K562 (cell line): ENCODE measurements at regions not wholly inside any gene's neighbourhood (a gene's known extent, or its start where the extent isn't known, plus 50 kb on each side); places are given as distances from the start of the nearest gene placed in this dataset.

Experiments used
- ATAC-seq: fragments of 200-7000 bp; cut with Tn5 transposase; 3 replicates; pipeline ENCODE4 v1.9.1; 2020; ENCODE audit warnings: moderate library complexity
- BruUV-seq: library from RNA; stranded (reverse); fragments of 400-500 nt; replicated peaks from 2 replicates; lab custom pipeline; 2021; lab: Mats Ljungman, UMichigan
- CTCF ChIA-PET: fragments of 300-600 bp; formaldehyde crosslinking; extraction: SDS; loops from one replicate; lab custom pipeline; 2021; ENCODE audit warnings: low intra/inter-chr PET ratio; lab: Yijun Ruan, JAX
- POLR2A ChIA-PET: fragments of 300-600, 350-650 bp; sonication (Branson Sonifier 250); formaldehyde crosslinking; extraction: SDS; loops from one replicate; lab custom pipeline; 2021; ENCODE audit warnings: antibody characterized with exemption, inconsistent platforms; lab: Yijun Ruan, JAX
- DNase-seq, 4 experiments: peaks; one replicate each; pipeline versions ENCODE4 v3.0.0 to v3.0.0-alpha.2; 2011 to 2018; ENCODE audit warnings: low spot score in 3 of 4, mixed read lengths in 3 of 4; ENCODE audit errors: extremely low read depth in 1 of 4
- FAIRE-seq: peaks from 2 replicates; lab custom pipeline; 2011; peaks lifted over from hg19 to GRCh38; lab: Jason Lieb, UNC
- H2AFZ ChIP-seq: 2 replicates; pipeline ENCODE4 v1.6.0; 2011; ENCODE audit warnings: low read depth, low read length, control low read depth, inconsistent platforms
- H3K27ac ChIP-seq: fragments of 200-600 bp; 3 replicates; pipeline ENCODE4 v1.8.0; 2011; ENCODE audit warnings: low read depth, mild to moderate bottlenecking, control low read depth, inconsistent platforms, low read length, moderate library complexity, mixed read lengths; ENCODE audit errors: extremely low read depth
- H3K27me3 ChIP-seq, 2 experiments: fragments of 300-600 bp in 1 of 2; 2 replicates in 1 of 2; 3 replicates in 1 of 2; pipeline versions ENCODE4 v1.6.0 to v1.8.0; 2011; ENCODE audit warnings: inconsistent platforms in 2 of 2, low read length in 2 of 2, mild to moderate bottlenecking in 1 of 2, mixed read lengths in 1 of 2, moderate library complexity in 1 of 2; ENCODE audit not compliant: control insufficient read depth in 2 of 2, insufficient read depth in 2 of 2
- H3K36me3 ChIP-seq: fragments of 300-600 bp; 3 replicates; pipeline ENCODE4 v1.8.0; 2011; ENCODE audit warnings: mild to moderate bottlenecking, low read length, inconsistent platforms; ENCODE audit not compliant: control insufficient read depth, insufficient read depth
- H3K4me1 ChIP-seq, 2 experiments: fragments of 200-600 bp in 1 of 2; replicated peaks in 1 of 2; 2 replicates in 1 of 2; 3 replicates in 1 of 2; pipeline versions ENCODE4 v1.5.1 to v1.8.0; 2011; ENCODE audit warnings: inconsistent platforms in 2 of 2, low read length in 2 of 2, mild to moderate bottlenecking in 1 of 2, mixed read lengths in 1 of 2, moderate library complexity in 1 of 2; ENCODE audit not compliant: control insufficient read depth in 2 of 2, insufficient read depth in 2 of 2
- H3K4me2 ChIP-seq: 2 replicates; pipeline ENCODE4 v1.6.1; 2011; ENCODE audit warnings: low read length, control low read depth, inconsistent platforms, mixed read lengths; ENCODE audit not compliant: insufficient read depth
- H3K4me3 ChIP-seq: fragments of 200-600 bp; sonication (generic), shearing (Covaris generic); 2 replicates; pipeline ENCODE4 v1.5.1; 2016; ENCODE audit warnings: control low read depth, inconsistent platforms
- H3K79me2 ChIP-seq: fragments of 200-600 bp; 3 replicates; pipeline ENCODE4 v1.8.0; 2011; ENCODE audit warnings: low read length, inconsistent platforms; ENCODE audit not compliant: control insufficient read depth, insufficient read depth
- H3K9ac ChIP-seq, 2 experiments: 2 replicates each; pipeline versions ENCODE4 v1.6.0 to v1.6.1; 2011; ENCODE audit warnings: low read depth in 2 of 2, low read length in 2 of 2, control low read depth in 1 of 2, inconsistent platforms in 1 of 2, mild to moderate bottlenecking in 1 of 2, mixed read lengths in 1 of 2; ENCODE audit not compliant: insufficient read depth in 1 of 2
- H3K9me1 ChIP-seq: one replicate; pipeline ENCODE4 v1.6.0; 2011; ENCODE audit warnings: inconsistent platforms, mild to moderate bottlenecking, low read length, moderate library complexity; ENCODE audit not compliant: control insufficient read depth, insufficient read depth
- H3K9me3 ChIP-seq: replicated peaks from 2 replicates; pipeline ENCODE4 v1.5.1; 2011; ENCODE audit warnings: low read depth, low read length, inconsistent platforms; ENCODE audit not compliant: control insufficient read depth, insufficient read depth
- H4K20me1 ChIP-seq: replicated peaks from 2 replicates; pipeline ENCODE4 v1.6.1; 2011; ENCODE audit warnings: low read length, inconsistent platforms, mixed read lengths; ENCODE audit not compliant: control insufficient read depth, insufficient read depth
- ARHGAP35 ChIP-seq: fragments of 450-650 bp; IDR thresholded peaks from 2 replicates; pipeline ENCODE4 v1.6.1; 2018; ENCODE audit not compliant: partially characterized antibody
- GABPB1 ChIP-seq: sonication (generic); formaldehyde crosslinking; IDR thresholded peaks from 2 replicates; pipeline ENCODE4 v1.8.0; 2022; ENCODE audit warnings: mild to moderate bottlenecking, missing genetic modification reagents
- IRF2 ChIP-seq: sonication (generic); formaldehyde crosslinking; IDR thresholded peaks from 2 replicates; pipeline ENCODE4 v1.8.1; 2022; ENCODE audit warnings: mild to moderate bottlenecking, missing genetic modification reagents
- SIN3A ChIP-seq, 2 experiments: fragments of 150-350 bp in 1 of 2; IDR thresholded peaks; 2 replicates each; pipeline ENCODE4 v1.6.1; 2011 to 2016; ENCODE audit warnings: borderline replicate concordance in 2 of 2, low read depth in 2 of 2, low read length in 2 of 2, mild to moderate bottlenecking in 2 of 2, moderate library complexity in 2 of 2; ENCODE audit not compliant: control insufficient read depth in 1 of 2
- SIX5 ChIP-seq, 2 experiments: IDR thresholded peaks; 2 replicates each; pipeline ENCODE4 v1.6.1; 2011; ENCODE audit warnings: low read length in 2 of 2, borderline replicate concordance in 1 of 2, low read depth in 1 of 2, mild to moderate bottlenecking in 1 of 2, moderate library complexity in 1 of 2; ENCODE audit not compliant: insufficient read depth in 1 of 2
- SMARCC2 ChIP-seq: fragments of 450-650 bp; IDR thresholded peaks from 2 replicates; pipeline ENCODE4 v1.6.1; 2017; ENCODE audit warnings: antibody characterized with exemption, moderate library complexity, mild to moderate bottlenecking, low read depth
- VEZF1 ChIP-seq: fragments of 200-800 bp; sonication (Bioruptor generic); IDR thresholded peaks from 2 replicates; pipeline ENCODE4 v1.6.1; 2017; ENCODE audit warnings: missing genetic modification characterization, missing compliant biosample characterization
- ZNF24 ChIP-seq: fragments of 450-650 bp; IDR thresholded peaks from 2 replicates; pipeline ENCODE4 v1.6.1; 2016
- ZNF75A ChIP-seq: fragments of 450-650 bp; formaldehyde crosslinking; IDR thresholded peaks from 2 replicates; pipeline ENCODE4 v1.4.0; 2020; ENCODE audit warnings: mild to moderate bottlenecking
- WGBS: fragments of 100-300 bp; shearing (Covaris generic); methylation state at CpG from one replicate; pipeline ENCODE4 v1.1.6; 2016; ENCODE audit warnings: low coverage, mixed read lengths; ENCODE audit not compliant: insufficient coverage; ENCODE audit errors: missing lambda C conversion rate; 5-methylcytosine and 5-hydroxymethylcytosine counted together
- in situ Hi-C: fragments of 300-500 bp; cut with MboI; formaldehyde crosslinking; loops from 4 replicates; pipeline ENCODE4 v1.15.0; 2018; ENCODE audit warnings: inconsistent platforms, mixed read lengths
- intact Hi-C: fragments of 100-400 bp; cut with micrococcal nuclease; formaldehyde crosslinking; loops from 2 replicates; pipeline ENCODE4 v1.14.2; 2022
- TF ChIP-seq, protein P1 (sequence below): fragments of 250-450 bp; sonication (Bioruptor Pico); IDR thresholded peaks from 2 replicates; pipeline ENCODE4 v1.5.0; 2020; ENCODE audit warnings: mild to moderate bottlenecking, borderline replicate concordance
- TF ChIP-seq, protein P2 (sequence below): fragments of 450-650 bp; IDR thresholded peaks from 2 replicates; pipeline ENCODE4 v1.6.1; 2016

DNA sequence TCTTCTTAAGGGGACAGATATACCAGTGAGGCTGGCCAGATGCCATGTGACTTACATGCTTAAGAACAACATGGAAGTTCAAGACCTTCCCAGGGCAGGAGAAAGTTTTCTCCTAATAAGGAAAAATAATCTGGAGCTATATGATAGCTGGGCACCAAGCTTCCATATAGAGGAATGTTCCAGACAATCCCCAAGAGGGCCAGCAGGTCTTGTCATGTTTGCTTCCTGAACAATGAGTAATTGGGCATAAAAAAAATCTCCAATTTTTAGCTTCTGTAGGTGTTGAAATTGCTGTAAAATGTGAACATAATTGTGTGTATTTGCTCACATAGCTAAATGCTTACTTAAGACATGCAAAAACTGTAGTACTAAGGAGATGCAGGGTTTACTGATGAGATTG, 809.5 kb upstream of the PIK3C3 start:
- Histone ChIP-seq H3K27ac (no peak overlapping the region), H3K4me1 (no peaks in the 10 kb centered on the region), H3K36me3 (no peaks in the 10 kb centered on the region), H4K20me1 (no peaks in the 10 kb centered on the region), H3K4me3 (no peak overlapping the region), H3K9me3 (no peaks in the 10 kb centered on the region; the same call in 1 of the 2 replicates), H3K27me3 (no peaks in the 10 kb centered on the region), H3K9ac (no peak overlapping the region), H3K4me2 (no peak overlapping the region), H3K79me2 (no peaks in the 10 kb centered on the region), H3K9me1 (no peaks in the 10 kb centered on the region), H2AFZ (no peak overlapping the region)
- ATAC-seq (no peak), FAIRE-seq (no peak), DNase-seq (no peak)
- TF ChIP-seq ZNF75A (CRISPR knock-in tag) (no peak), VEZF1 (CRISPR knock-in tag) (no peak), GABPB1 (CRISPR knock-in tag) (no peak), SIN3A (IDR thresholded peaks at IDR 0.05; ENCODE audit: borderline replicate concordance in 2 of 2, control insufficient read depth in 1 of 2, low read depth in 2 of 2, low read length in 2 of 2) (no peak)
- intact Hi-C loops (no loop called here), in situ Hi-C loops (no loop called here)
- ChIA-PET CTCF (no interaction called here), POLR2A (no interaction called here)
- no TSS peak for BruUV-seq

DNA sequence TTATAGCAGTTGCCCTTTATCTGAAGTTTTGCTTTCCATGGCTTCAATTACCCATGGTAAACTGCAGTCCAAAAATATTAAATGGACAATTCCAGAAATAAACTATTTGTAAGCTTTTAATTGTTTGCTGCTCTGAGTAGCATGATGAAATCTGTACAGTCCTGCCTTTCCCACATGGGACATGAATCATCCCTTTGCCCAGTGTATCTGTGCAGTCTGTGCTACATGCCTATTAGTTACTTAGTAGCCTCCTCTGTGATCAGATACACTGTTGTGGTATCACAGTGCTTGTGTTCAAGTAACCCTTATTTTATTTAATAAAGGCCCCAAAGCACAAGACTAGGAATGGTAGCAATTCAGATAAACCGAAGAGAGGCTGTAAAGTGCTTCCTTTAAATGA, 810.6 kb upstream of the PIK3C3 start:
- H3K4me3 ChIP-seq, result no peak overlapping the region
- TF ChIP-seq, protein P1, sequence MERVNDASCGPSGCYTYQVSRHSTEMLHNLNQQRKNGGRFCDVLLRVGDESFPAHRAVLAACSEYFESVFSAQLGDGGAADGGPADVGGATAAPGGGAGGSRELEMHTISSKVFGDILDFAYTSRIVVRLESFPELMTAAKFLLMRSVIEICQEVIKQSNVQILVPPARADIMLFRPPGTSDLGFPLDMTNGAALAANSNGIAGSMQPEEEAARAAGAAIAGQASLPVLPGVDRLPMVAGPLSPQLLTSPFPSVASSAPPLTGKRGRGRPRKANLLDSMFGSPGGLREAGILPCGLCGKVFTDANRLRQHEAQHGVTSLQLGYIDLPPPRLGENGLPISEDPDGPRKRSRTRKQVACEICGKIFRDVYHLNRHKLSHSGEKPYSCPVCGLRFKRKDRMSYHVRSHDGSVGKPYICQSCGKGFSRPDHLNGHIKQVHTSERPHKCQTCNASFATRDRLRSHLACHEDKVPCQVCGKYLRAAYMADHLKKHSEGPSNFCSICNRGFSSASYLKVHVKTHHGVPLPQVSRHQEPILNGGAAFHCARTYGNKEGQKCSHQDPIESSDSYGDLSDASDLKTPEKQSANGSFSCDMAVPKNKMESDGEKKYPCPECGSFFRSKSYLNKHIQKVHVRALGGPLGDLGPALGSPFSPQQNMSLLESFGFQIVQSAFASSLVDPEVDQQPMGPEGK (CRISPR knock-in tag), result no peak
- TF ChIP-seq, protein P2, sequence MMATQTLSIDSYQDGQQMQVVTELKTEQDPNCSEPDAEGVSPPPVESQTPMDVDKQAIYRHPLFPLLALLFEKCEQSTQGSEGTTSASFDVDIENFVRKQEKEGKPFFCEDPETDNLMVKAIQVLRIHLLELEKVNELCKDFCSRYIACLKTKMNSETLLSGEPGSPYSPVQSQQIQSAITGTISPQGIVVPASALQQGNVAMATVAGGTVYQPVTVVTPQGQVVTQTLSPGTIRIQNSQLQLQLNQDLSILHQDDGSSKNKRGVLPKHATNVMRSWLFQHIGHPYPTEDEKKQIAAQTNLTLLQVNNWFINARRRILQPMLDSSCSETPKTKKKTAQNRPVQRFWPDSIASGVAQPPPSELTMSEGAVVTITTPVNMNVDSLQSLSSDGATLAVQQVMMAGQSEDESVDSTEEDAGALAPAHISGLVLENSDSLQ, result no peak
- TF ChIP-seq ARHGAP35, result no peak
- no peak for TF ChIP-seq SMARCC2
- no peak for TF ChIP-seq ZNF24
- no peak for TF ChIP-seq SIX5 (IDR thresholded peaks at IDR 0.05; ENCODE audit: borderline replicate concordance in 1 of 2, insufficient read depth in 1 of 2, low read depth in 1 of 2, low read length in 2 of 2)
- no peak for TF ChIP-seq IRF2 (CRISPR knock-in tag)

More for the DNA sequence above, 810.6 kb upstream of the PIK3C3 start:
- ChIA-PET CTCF (no interaction called here), POLR2A (no interaction called here)
- no peak for FAIRE-seq
- DNase-seq, result no peak
- Histone ChIP-seq H3K27ac (no peak overlapping the region), H3K4me2 (no peak overlapping the region), H4K20me1 (no peaks in the 10 kb centered on the region), H3K36me3 (no peaks in the 10 kb centered on the region), H3K79me2 (no peaks in the 10 kb centered on the region), H3K27me3 (no peaks in the 10 kb centered on the region), H3K9me1 (no peaks in the 10 kb centered on the region), H2AFZ (no peak overlapping the region), H3K9me3 (no peaks in the 10 kb centered on the region), H3K4me1 (no peaks in the 10 kb centered on the region), H3K9ac (no peak overlapping the region)
- 0% methylated on average over 1 of the region's 1 CpG for WGBS
- in situ Hi-C loops (no loop called here), intact Hi-C loops (no loop called here)
- ATAC-seq, result no peak
- no TSS peak for BruUV-seq
